Suprapubic skin (tissue), 3 donors: ENCODE measurements at regions not wholly inside any gene's neighbourhood (a gene's known extent, or its start where the extent isn't known, plus 50 kb on each side); places are given as distances from the start of the nearest gene placed in this dataset.

Experiments used
- CTCF ChIP-seq, 2 donors: fragments of 200-600 bp in 1 of 2; fragments of 450-650 bp in 1 of 2; sonication (generic) in 1 of 2; IDR thresholded peaks; one replicate each; pipeline ENCODE4 v1.5.1; 2016 to 2019; ENCODE audit warnings: antibody characterized with exemption in 2 of 2, mild to moderate bottlenecking in 1 of 2, moderate library complexity in 1 of 2
- EP300 ChIP-seq: sonication (generic); formaldehyde crosslinking; IDR thresholded peaks from one replicate; pipeline ENCODE4 v1.6.1; 2017; ENCODE audit warnings: antibody characterized with exemption
- POLR2A ChIP-seq, 2 donors: fragments of 450-650 bp; IDR thresholded peaks; one replicate each; pipeline ENCODE4 v1.6.1; 2017; ENCODE audit warnings: antibody characterized with exemption in 2 of 2, mild to moderate bottlenecking in 2 of 2, moderate library complexity in 2 of 2

GRCh38 chr2:67839668-67840067, 223.1 kb downstream of the C1D start:
- TF ChIP-seq CTCF (IDR thresholded peaks at IDR 0.05) (no peak), POLR2A (IDR thresholded peaks at IDR 0.05) (no peak), EP300 (no peak)
